Bronchial epithelial cell (primary cell): ENCODE measurements at regions not wholly inside any gene's neighbourhood (a gene's known extent, or its start where the extent isn't known, plus 50 kb on each side); places are given as distances from the start of the nearest gene placed in this dataset.

Experiments used
- DNase-seq: peaks from one replicate; pipeline ENCODE4 v3.0.0-alpha.2; 2010; ENCODE audit warnings: low read depth
- FAIRE-seq: peaks from 2 replicates; lab custom pipeline; 2011; peaks lifted over from hg19 to GRCh38; lab: Jason Lieb, UNC
- H3K27me3 ChIP-seq: 2 replicates; pipeline ENCODE4 v1.5.1; 2011; ENCODE audit warnings: low read length; ENCODE audit not compliant: control insufficient read depth, insufficient read depth
- H3K36me3 ChIP-seq: 2 replicates; pipeline ENCODE4 v1.5.1; 2011; ENCODE audit warnings: low read length; ENCODE audit not compliant: control insufficient read depth, insufficient read depth
- H3K4me3 ChIP-seq: 2 replicates; pipeline ENCODE4 v1.5.1; 2011; ENCODE audit warnings: mild to moderate bottlenecking, low read depth, low read length, control low read depth
- TF ChIP-seq, protein P1 (sequence below): IDR thresholded peaks from 2 replicates; pipeline ENCODE4 v1.5.1; 2011; ENCODE audit warnings: mild to moderate bottlenecking, moderate library complexity, low read length, control low read depth, inconsistent platforms; ENCODE audit not compliant: insufficient read depth, severe bottlenecking

DNA sequence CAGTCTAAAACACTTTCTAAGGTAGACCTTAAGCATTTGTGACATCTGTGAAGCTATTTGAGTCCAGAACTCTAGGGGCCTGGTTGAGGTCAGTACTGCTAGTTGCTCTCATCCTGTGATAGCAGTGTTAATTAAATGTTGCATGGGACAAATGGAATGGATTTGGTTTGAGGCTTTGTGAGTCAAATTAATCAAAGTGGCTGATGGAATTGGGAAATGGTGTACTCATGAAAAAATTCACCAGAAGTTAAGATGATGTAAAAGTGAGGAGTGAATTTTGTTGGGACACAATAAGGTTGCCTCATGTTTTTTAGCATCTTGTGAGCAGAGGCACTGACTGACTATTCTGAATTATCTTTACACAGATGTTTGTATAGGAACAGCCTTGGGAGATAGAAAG lies 99.2 kb upstream of the ARSJ start:
- H3K36me3 ChIP-seq, result no peaks in the 10 kb centered on the region
- H3K27me3 ChIP-seq, result no peaks in the 10 kb centered on the region
- no peak overlapping the region for H3K4me3 ChIP-seq
- DNase-seq (no peak), FAIRE-seq (no peak)
- TF ChIP-seq, protein P1, sequence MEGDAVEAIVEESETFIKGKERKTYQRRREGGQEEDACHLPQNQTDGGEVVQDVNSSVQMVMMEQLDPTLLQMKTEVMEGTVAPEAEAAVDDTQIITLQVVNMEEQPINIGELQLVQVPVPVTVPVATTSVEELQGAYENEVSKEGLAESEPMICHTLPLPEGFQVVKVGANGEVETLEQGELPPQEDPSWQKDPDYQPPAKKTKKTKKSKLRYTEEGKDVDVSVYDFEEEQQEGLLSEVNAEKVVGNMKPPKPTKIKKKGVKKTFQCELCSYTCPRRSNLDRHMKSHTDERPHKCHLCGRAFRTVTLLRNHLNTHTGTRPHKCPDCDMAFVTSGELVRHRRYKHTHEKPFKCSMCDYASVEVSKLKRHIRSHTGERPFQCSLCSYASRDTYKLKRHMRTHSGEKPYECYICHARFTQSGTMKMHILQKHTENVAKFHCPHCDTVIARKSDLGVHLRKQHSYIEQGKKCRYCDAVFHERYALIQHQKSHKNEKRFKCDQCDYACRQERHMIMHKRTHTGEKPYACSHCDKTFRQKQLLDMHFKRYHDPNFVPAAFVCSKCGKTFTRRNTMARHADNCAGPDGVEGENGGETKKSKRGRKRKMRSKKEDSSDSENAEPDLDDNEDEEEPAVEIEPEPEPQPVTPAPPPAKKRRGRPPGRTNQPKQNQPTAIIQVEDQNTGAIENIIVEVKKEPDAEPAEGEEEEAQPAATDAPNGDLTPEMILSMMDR, result no peak

GRCh38 chr4:114081783-114082182 lies 102.3 kb upstream of the ARSJ start:
- Histone ChIP-seq H3K36me3 (no peaks in the 10 kb centered on the region), H3K4me3 (no peak overlapping the region), H3K27me3 (no peaks in the 10 kb centered on the region)
- TF ChIP-seq, protein P1, result no peak
- FAIRE-seq, result no peak
- DNase-seq, result no peak

GRCh38 chr4:114082348-114082747 lies 102.9 kb upstream of the ARSJ start:
- no peaks in the 10 kb centered on the region for H3K27me3 ChIP-seq
- H3K36me3 ChIP-seq, result no peaks in the 10 kb centered on the region
- FAIRE-seq (no peak), DNase-seq (no peak)
- TF ChIP-seq, protein P1, result no peak
- no peak overlapping the region for H3K4me3 ChIP-seq

- Histone ChIP-seq H3K36me3 (no peaks in the 10 kb centered on the region), H3K4me3 (no peak overlapping the region), H3K27me3 (no peaks in the 10 kb centered on the region)
- TF ChIP-seq, protein P1, result no peak
- FAIRE-seq (no peak), DNase-seq (no peak)
Observed at GRCh38 chr4:114085611-114086345, 106.3 kb upstream of the ARSJ start.

DNA sequence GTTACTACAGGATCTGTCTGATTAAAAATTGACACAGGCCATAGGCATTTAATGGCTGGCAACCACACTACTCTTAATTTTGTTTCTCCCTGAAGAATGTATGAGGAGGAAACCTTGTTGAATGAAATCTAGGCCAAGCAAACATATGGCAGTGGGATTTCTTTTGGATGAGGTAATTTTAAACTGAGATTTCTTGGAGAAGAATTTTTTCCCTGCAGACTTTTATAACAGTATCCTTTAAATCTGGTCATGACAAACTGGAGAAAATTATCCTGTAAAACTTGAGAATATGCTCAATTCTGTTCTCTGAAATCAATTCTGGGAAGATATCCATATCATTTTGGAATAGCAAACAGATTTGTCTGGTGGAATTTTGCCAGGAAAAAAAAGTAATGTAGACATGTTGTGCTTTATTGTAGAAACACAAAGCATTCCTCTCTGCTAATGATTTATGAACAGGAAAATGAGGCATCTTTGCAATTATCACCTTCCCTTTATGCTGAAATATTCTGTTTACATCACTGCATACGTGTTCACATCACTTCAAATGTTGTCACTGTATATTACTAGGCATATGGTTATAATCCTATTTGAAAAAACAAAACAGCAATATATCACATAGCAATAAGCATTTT lies 108.3 kb upstream of the ARSJ start:
- TF ChIP-seq, protein P1, result no peak
- DNase-seq (no peak), FAIRE-seq (no peak)
- Histone ChIP-seq H3K27me3 (no peaks in the 10 kb centered on the region), H3K36me3 (no peaks in the 10 kb centered on the region), H3K4me3 (no peak overlapping the region)

DNA sequence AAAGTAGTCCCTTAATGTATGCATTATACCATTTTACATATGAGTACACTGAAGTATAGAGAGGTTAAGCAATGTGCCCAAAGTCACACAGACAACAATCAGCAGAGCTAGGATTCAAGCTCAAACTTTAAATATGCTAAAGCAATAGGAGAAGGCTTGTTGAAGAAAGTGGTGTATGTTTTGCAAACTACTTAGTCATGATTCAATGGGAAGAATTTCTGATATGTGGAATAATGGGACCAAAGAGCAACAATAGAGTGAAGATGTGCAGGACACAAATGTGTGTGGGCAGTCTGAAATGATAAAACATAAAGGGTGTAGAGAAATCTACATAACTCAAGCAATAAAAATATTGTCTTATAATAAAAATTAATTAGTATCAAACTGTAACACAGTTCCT lies 109.0 kb upstream of the ARSJ start:
- TF ChIP-seq, protein P1, result no peak
- Histone ChIP-seq H3K36me3 (no peaks in the 10 kb centered on the region), H3K4me3 (no peak overlapping the region), H3K27me3 (no peaks in the 10 kb centered on the region)
- no peak for FAIRE-seq
- no peak for DNase-seq
